HTR-8/SVneo (cell line): ENCODE measurements at regions not wholly inside any gene's neighbourhood (a gene's known extent, or its start where the extent isn't known, plus 50 kb on each side); places are given as distances from the start of the nearest gene placed in this dataset.

Experiments used
- DNase-seq: peaks from one replicate; pipeline ENCODE4 v3.0.0; 2011; ENCODE audit warnings: low spot score, mixed read lengths; ENCODE audit not compliant: insufficient read length
- FAIRE-seq: peaks from 2 replicates; lab custom pipeline; 2011; peaks lifted over from hg19 to GRCh38; lab: Jason Lieb, UNC

- FAIRE-seq (no peak), DNase-seq (peak; percentile 76)
Measured at GRCh38 chr2:42859006-42859552, 66.7 kb upstream of the HAAO start.

- no peak for FAIRE-seq
Measured at GRCh38 chr2:42858140-42859005, 66.0 kb upstream of the HAAO start.

GRCh38 chr2:42856891-42857632 lies 64.7 kb upstream of the HAAO start:
- peak; percentile 33 for FAIRE-seq

More at GRCh38 chr2:42858140-42859005, 66.0 kb upstream of the HAAO start:
- no peak for DNase-seq

DNA sequence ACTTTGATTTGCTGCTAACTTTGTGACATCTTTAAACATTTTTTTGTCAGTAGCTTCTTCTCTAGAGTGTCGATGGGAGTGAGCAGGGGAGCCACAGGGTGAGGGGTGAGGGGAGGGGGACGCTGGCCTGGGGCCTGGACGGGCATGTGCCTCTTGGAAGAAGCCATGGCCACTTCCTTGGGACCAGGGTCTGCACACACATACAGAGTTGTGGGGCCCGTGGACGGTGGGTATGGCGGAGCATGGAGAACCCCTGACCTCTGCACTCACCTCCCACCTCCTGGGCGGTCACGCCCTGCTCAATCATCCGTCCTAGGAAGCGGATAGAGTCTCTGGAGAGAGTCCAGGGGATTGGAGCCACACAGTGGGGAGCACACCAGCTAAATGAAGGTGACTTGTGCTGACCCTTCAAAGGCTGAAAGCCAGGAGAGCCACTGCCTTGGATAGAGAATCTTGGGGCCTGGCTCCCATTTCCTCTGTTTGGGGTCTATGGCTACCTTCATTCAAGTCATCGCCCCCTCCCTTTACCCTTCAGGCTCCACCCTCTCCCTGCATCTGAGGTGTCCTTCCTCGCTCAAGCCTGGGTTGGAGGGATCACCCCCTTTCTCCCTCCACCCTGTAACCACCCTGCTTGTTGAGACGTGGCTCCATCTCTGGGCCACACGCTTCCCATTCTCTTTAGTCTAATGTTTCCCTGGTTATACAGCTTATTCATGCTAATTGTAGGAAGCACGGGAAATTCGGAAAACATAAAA lies 63.9 kb upstream of the HAAO start:
- no peak for FAIRE-seq

More at GRCh38 chr2:42856891-42857632, 64.7 kb upstream of the HAAO start:
- no peak for DNase-seq

GRCh38 chr2:42855221-42855970 lies 63.0 kb upstream of the HAAO start:
- DNase-seq, result no peak
- no peak for FAIRE-seq

More for the DNA sequence above, 63.9 kb upstream of the HAAO start:
- no peak for DNase-seq

DNA sequence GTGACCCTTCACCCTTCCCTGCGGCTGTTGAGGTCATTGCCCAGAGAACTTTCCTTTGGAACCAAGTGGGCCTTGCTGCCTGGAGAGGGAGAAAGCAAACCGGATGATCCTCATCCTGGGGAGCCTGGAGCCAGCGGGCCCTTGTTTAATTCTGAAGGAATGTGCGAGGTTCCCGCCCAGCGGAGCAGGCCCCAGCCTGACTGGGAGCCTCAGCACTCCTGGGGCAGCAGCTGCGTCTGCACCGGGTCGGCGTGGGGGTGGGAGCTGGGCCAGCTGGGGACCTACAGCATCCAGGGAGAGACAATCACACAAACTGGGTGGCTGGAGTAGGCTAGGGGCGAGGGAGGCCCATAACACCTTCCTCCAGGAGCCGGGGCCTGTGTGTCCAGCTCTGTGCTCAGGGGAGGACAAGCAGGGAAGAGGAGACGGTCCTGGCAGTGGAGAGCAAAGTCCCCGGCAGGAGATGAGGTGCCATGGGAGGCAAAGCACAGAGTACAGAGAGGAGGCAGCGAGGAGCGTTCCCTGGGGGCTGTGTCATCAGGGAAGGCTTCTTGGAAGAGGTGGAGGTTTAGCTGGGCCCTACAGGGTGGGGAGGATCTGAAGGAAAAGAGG lies 61.9 kb upstream of the HAAO start:
- DNase-seq (no peak), FAIRE-seq (no peak)

GRCh38 chr2:42853549-42854206 lies 61.3 kb upstream of the HAAO start:
- DNase-seq, result no peak
- FAIRE-seq, result peak; percentile 97

DNA sequence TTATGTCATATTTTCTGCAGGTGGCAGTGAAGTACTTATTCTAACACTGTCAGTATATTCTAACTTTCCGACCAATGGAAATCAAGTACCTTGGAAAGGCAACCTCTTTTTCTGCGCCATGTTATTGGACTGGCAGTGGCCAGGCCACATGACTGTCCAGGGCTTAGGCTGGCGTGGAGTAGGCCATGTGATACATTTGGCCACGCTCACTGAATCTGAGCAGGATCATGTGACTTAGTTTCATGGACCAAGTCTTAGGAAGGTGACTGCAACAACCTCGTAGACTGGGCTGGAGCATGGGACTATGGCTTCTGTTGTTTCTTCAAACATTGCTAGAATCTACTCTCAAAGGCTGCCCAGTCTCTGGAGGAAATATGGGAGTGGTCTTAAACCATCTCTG lies 60.4 kb upstream of the HAAO start:
- no peak for FAIRE-seq
- DNase-seq, result no peak

DNA sequence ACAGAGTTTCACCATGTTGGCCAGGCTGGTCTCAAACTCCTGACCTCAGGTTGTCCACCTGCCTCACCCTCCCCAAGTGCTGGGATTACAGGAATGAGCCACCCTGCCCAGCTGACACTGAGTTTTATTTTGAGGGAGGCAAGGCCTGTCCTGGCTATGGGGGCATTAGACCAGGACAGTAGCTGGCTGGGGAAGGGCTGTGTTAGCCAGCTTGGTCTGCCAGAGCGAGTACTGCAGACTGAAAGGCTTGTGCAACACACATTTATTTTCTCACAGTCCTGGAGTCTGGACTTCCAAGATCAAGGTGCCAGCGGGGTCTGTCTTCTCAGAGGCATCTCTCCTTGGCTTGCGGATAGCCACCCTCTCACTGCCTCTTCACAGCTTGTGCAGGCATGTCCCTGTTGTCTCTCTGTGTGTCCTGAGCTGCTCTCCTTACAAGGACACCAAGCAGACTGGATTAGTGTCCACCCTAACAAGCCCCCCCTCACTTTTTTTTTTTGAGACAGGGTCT lies 59.4 kb upstream of the HAAO start:
- DNase-seq, result no peak
- FAIRE-seq, result no peak

GRCh38 chr2:42851186-42851585 lies 58.8 kb upstream of the HAAO start:
- DNase-seq, result no peak
- no peak for FAIRE-seq

DNA sequence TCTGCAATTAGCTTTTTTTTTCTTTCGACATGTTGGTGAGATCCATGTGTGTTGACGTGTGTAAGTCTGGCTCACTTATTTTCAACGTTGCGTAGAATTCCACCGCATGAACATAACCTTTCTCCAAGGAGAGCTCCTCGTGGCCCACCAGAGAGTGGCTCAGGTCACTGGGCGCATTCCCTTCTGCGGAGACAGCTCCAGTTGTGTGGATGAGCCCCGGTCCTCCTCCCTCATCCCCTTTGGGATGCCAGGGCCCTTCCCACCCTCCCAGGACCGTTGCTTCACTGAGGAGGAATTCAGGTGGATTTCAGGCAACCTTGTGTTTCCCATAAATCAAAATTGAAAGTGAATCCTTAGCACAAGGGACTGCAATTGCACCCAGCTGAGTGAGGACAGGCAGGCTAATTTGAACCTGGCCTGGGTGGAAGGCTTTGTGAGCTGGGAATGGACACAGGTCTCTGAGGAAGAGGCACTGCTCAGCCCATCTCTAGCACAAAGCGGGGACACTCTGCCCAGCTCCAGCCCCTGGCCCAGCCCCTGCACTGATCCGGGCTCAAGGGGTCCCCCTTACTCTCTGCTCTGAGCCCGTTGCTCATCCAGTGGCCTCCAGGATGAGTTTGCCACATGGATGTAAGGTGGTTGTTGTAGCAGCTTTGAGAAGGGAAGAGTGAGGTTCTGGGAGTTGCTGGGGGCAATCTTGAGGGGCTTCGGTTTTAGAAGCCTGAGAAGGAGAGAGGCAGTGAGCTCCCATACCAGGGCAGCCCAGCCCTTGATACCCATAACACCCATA lies 57.8 kb upstream of the HAAO start:
- FAIRE-seq (no peak), DNase-seq (no peak)

DNA sequence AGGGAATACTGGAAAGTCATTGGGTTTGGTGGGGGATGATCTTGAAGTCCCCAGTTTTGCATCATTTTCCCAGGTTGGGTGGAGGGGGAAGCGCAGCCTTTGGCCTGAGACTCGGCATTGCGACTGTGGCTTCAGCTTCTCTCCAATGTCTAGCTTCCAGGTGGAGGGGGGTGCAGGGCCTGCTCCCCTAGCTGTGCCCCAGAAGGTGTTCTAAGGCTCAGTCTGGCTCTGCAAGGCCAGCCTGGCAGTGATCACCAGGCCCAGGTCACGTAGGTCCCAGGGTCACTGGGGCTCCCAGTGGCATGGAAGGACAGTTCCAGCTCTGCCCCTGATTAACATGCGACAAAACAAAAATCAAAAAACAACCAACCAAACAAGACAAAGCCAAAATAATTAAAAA lies 56.9 kb upstream of the HAAO start:
- FAIRE-seq, result no peak

GRCh38 chr2:42848726-42849290 lies 56.4 kb upstream of the HAAO start:
- FAIRE-seq (no peak), DNase-seq (no peak)

More for the DNA sequence above, 56.9 kb upstream of the HAAO start:
- no peak for DNase-seq

DNA sequence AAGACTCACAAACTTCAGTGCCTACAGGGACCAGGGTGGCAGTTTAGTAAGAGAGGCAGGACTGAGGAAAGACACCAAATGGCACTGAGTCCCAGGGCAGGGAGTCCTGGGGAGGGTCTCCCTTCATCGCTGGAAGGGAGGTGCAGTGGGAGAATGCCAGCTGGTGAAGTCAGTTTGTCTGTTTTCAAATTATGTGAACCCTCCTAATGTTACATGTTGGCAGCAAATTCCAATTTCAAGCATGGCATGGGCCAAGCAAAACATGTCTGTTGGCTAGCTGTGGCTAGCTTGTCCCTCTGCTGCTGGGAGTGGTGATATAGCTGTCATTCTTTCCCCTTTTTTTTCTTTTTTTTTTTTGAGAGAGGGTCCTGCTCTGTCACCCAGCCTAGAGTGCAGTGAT lies 55.9 kb upstream of the HAAO start:
- no peak for DNase-seq
- FAIRE-seq, result no peak

- no peak for FAIRE-seq
- no peak for DNase-seq
Measured at GRCh38 chr2:42847596-42848151, 55.3 kb upstream of the HAAO start.

DNA sequence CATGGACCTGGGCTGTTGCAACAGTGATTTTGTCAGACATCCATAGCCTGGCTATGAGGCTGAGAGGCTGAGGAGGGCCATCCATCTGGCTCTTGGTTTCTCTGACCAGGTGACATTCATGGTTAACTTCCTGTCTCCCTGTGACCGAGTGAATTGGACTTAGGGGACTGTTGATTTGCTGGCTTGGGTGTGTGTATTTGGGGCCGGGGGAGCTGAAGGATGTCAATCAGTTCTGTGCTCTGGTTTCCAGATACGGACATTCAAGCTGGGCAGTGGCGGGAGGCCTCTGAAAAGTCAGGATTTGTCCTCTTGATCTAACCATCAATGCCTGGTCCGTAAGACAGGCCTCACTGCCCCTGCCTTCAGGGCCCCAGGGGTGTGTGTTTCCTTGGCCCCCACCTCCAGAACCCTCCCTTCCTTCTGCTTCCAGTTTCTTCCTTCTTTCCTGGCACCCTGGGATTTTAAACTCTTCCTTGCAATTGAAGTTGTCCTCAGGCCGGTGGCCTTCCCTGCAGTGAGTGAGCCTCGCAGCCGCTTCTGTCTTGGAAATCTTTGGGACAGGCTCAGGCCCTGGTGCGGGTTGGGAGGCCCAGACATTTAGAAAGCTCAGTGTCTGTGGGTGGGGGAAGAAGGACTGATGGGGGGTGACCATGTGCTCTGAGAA lies 54.7 kb upstream of the HAAO start:
- FAIRE-seq (no peak), DNase-seq (no peak)

DNA sequence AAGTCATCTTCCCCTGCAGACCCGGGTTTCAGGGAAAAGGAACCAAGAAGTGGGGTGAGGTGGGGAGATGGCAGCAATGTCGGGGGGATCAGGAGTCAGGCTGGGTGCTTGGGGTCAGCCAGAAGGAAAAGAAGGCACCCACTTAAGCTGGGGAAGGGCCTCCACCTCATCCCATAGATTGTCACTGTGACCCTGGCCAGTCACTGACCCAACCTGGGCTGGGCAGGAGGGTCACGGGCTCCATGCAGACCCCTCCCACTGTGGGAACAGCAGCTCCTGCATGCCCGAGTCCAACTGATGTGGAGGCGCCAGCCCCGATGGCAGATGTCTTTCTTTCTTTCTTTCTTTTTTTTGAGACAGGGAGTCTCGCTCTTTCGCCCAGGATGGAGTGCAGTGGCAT lies 53.6 kb upstream of the HAAO start:
- FAIRE-seq, result no peak

More for the DNA sequence above, 53.6 kb upstream of the HAAO start:
- DNase-seq, result no peak
